PC-9 (cell line): ENCODE measurements at regions not wholly inside any gene's neighbourhood (a gene's known extent, or its start where the extent isn't known, plus 50 kb on each side); places are given as distances from the start of the nearest gene placed in this dataset.

Source experiments
- CTCF ChIP-seq: fragments of 200-600 bp; sonication (generic); conservative IDR thresholded peaks from 2 replicates; pipeline ENCODE4 v1.6.1; 2017; ENCODE audit warnings: mixed run types, antibody characterized with exemption, mild to moderate bottlenecking, moderate library complexity
- EZH2 ChIP-seq: fragments of 200-600 bp; sonication (generic); IDR thresholded peaks from 2 replicates; pipeline ENCODE4 v1.8.0; 2017; ENCODE audit warnings: antibody characterized with exemption, low read depth

GRCh38 chr6:144876689-144877088, 591.6 kb downstream of the UTRN start:
- TF ChIP-seq CTCF (no peak), EZH2 (no peak)
